Tibial nerve (tissue), 4 donors: ENCODE measurements at regions not wholly inside any gene's neighbourhood (a gene's known extent, or its start where the extent isn't known, plus 50 kb on each side); places are given as distances from the start of the nearest gene placed in this dataset.
A peak's percentile ranks its signal among the peaks of the same experiment; 100 is the strongest.
"Not testable (repeated sequence)": the region's sequence is repeated elsewhere in the genome, so short reads cannot be mapped to it uniquely, and the experiment has no call there.

ENCODE experiments used
- DNase-seq, 2 donors: peaks; one replicate each; pipeline ENCODE4 v3.0.0-alpha.2; 2019; ENCODE audit warnings: low spot score in 2 of 2
- H3K27ac ChIP-seq, 4 donors: fragments of 200-600 bp; sonication (generic) in 3 of 4; one replicate each; pipeline ENCODE4 v1.5.1; 2017 to 2019; ENCODE audit warnings: mild to moderate bottlenecking in 1 of 4
- H3K27me3 ChIP-seq, 2 donors: fragments of 200-600 bp; sonication (generic) in 1 of 2; one replicate each; pipeline versions ENCODE4 v1.5.1 to v1.6.0; 2017 to 2019
- H3K36me3 ChIP-seq, 3 donors: fragments of 200-600 bp; sonication (generic); one replicate each; pipeline ENCODE4 v1.5.1; 2018 to 2019
- H3K4me1 ChIP-seq, 4 donors: fragments of 200-600 bp; sonication (generic) in 3 of 4; one replicate each; pipeline ENCODE4 v1.5.1; 2017 to 2019
- H3K4me3 ChIP-seq, 4 donors: fragments of 200-600 bp; sonication (generic) in 3 of 4; one replicate each; pipeline ENCODE4 v1.5.1; 2017 to 2019; ENCODE audit warnings: mild to moderate bottlenecking in 1 of 4, moderate library complexity in 1 of 4
- H3K9me3 ChIP-seq, 4 donors: fragments of 200-600 bp; sonication (generic) in 3 of 4; one replicate each; pipeline ENCODE4 v1.5.1; 2017 to 2019
- CTCF ChIP-seq, 5 experiments: fragments of 200-600 bp in 3 of 5; fragments of 450-650 bp in 2 of 5; sonication (generic) in 3 of 5; IDR thresholded peaks; one replicate each; pipeline ENCODE4 v1.5.1; 2016 to 2019; ENCODE audit warnings: antibody characterized with exemption in 5 of 5, mild to moderate bottlenecking in 3 of 5, moderate library complexity in 2 of 5
- EP300 ChIP-seq, 2 donors: sonication (generic); formaldehyde crosslinking; IDR thresholded peaks; one replicate each; pipeline ENCODE4 v1.6.1; 2017; ENCODE audit warnings: antibody characterized with exemption in 2 of 2, mild to moderate bottlenecking in 1 of 2
- POLR2A ChIP-seq, 2 donors: fragments of 450-650 bp; IDR thresholded peaks; one replicate each; pipeline ENCODE4 v1.6.1; 2017; ENCODE audit warnings: antibody characterized with exemption in 2 of 2, mild to moderate bottlenecking in 2 of 2, moderate library complexity in 2 of 2
- WGBS, 2 donors: methylation state at CpG; one replicate each; pipeline ENCODE4 v1.1.5; 2018; 5-methylcytosine and 5-hydroxymethylcytosine counted together

DNA sequence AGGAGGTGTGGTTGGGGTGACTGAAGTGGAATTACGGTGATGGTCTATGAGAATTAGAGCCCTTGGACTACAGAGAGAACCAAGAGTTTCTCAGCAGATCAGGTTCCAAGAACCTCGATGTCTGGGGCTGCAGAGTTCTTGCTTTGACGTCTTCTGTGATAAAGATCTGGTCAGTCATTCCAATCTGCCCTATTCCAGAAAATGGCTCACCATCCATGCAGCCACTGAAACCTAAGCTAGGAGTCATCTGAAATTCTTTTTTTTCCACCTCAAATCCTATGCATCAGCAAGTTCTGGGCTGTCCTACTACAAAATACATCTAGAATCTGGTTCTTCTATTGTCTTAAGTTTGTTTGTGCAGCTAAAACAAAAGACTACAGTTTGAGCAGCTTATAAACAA lies 254.4 kb upstream of the PGRMC2 start:
- Histone ChIP-seq H3K27me3 (no peaks in the 10 kb centered on the region), H3K4me1 (no peaks in the 10 kb centered on the region), H3K4me3 (no peak overlapping the region), H3K9me3 (no peaks in the 10 kb centered on the region), H3K27ac (no peak overlapping the region), H3K36me3 (no peaks in the 10 kb centered on the region)
- no peak for DNase-seq
- TF ChIP-seq POLR2A (IDR thresholded peaks at IDR 0.05) (no peak), CTCF (IDR thresholded peaks at IDR 0.05) (no peak), EP300 (IDR thresholded peaks at IDR 0.05) (no peak)
- WGBS, 2 donors = 78 to 95% methylated on average over 3 of the region's 3 CpGs

GRCh38 chr4:128540122-128540521 lies 252.5 kb upstream of the PGRMC2 start:
- Histone ChIP-seq H3K27me3 (no peaks in the 10 kb centered on the region), H3K4me1 (no peaks in the 10 kb centered on the region), H3K9me3 (no peaks in the 10 kb centered on the region), H3K27ac (no peak overlapping the region), H3K4me3 (no peak overlapping the region), H3K36me3 (no peaks in the 10 kb centered on the region)
- 73 to 80% methylated on average over 3 of the region's 3 CpGs for whole genome bisulfite sequencing, 2 donors
- TF ChIP-seq EP300 (IDR thresholded peaks at IDR 0.05) (no peak), CTCF (IDR thresholded peaks at IDR 0.05) (no peak), POLR2A (IDR thresholded peaks at IDR 0.05) (no peak)
- no peak for DNase-seq

DNA sequence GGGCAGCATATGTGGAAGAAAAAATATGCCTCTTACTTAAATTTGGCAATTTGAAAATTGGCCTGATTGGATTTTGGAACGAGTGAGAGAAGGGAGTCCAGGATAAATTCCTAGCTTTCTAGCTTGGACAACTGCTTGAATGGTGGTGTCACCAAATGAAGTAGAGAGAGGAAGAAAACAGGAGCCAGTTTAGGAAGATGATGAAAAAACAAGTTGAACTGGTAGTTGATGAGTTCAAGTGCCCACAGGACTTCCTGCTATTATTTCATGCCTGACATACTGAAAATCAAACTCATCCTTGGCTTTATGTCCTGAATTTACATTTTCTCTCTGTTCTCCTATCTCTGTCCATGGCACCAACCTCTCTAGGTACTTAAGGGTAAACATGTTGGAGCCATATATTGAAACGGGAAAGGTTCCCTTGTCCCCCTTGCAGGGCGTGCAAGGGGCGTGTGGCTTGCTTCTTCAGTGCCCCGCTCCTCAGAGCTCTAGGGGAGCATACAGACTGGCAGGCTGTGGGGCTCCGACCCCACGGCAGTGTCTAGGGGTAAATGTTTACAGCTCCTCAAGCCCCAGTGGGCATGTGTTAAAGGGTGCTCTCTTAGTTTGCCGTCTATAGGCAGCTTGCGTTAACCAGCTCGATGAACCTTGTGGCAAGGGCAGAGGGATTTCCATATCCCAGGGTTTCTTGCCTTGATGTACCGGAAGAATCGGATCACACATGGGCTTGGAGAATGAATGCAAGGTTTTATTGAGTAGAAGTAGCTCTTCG lies 250.7 kb upstream of the PGRMC2 start:
- Histone ChIP-seq H3K27ac (no peak overlapping the region), H3K4me1 (no peaks in the 10 kb centered on the region), H3K9me3 (no peaks in the 10 kb centered on the region), H3K27me3 (no peaks in the 10 kb centered on the region), H3K4me3 (no peak overlapping the region), H3K36me3 (no peaks in the 10 kb centered on the region)
- TF ChIP-seq EP300 (IDR thresholded peaks at IDR 0.05) = no peak
- DNase-seq = no peak
- WGBS, 2 donors = 90 to 91% methylated on average over 13 of the region's 13 CpGs

DNA sequence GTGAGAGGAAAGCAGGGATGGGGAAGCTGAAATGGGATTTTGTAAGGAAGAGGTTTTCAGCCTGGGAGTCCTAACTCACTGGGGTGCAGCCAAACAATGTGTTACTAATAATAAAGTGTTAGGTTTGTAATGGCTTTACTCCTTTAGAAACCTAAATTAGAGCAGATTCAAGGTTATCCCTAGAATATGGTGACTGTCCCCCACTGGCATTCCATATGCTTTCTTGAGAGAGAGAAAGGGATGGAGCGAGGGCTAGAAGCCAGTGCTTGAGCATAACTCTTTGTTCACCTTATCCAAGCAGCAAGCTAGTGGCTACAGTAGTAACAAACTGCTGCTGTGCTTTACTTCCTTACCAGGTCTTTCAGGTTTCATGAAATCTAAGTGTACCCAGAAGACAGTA lies 249.1 kb upstream of the PGRMC2 start:
- WGBS, 2 donors = 81 to 96% methylated on average over 1 of the region's 1 CpG
- TF ChIP-seq EP300 (IDR thresholded peaks at IDR 0.05) (no peak), CTCF (IDR thresholded peaks at IDR 0.05) (no peak), POLR2A (IDR thresholded peaks at IDR 0.05) (no peak)
- Histone ChIP-seq H3K9me3 (no peaks in the 10 kb centered on the region), H3K27ac (no peak overlapping the region), H3K36me3 (no peaks in the 10 kb centered on the region), H3K27me3 (no peaks in the 10 kb centered on the region), H3K4me3 (no peak overlapping the region), H3K4me1 (no peaks in the 10 kb centered on the region)
- no peak for DNase-seq

DNA sequence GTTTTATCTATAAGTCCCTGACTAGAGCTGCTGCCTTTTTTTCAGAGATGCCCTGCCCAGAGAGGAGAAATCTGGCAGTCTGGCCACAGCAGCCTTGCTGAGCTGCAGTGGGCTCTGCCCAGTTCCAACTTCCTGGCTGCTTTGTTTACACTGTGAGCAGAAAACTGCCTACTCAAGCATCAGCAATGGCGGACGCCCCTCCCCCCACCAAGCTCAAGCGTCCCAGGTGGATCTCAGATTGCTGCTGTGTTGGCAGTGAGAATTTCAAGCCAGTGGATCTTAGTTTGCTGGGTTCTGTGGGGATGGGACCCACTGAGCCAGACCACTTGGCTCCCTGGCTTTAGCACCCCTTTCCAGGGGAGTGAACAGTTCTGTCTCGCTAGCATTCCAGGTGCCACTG lies 247.9 kb upstream of the PGRMC2 start:
- not testable (repeated sequence) for H3K36me3 ChIP-seq, H3K27me3 ChIP-seq, H3K4me1 ChIP-seq, H3K4me3 ChIP-seq, H3K9me3 ChIP-seq, H3K27ac ChIP-seq, DNase-seq
- 76 to 83% methylated on average over 3 to 4 of the region's 4 CpGs for WGBS, 2 donors

DNA sequence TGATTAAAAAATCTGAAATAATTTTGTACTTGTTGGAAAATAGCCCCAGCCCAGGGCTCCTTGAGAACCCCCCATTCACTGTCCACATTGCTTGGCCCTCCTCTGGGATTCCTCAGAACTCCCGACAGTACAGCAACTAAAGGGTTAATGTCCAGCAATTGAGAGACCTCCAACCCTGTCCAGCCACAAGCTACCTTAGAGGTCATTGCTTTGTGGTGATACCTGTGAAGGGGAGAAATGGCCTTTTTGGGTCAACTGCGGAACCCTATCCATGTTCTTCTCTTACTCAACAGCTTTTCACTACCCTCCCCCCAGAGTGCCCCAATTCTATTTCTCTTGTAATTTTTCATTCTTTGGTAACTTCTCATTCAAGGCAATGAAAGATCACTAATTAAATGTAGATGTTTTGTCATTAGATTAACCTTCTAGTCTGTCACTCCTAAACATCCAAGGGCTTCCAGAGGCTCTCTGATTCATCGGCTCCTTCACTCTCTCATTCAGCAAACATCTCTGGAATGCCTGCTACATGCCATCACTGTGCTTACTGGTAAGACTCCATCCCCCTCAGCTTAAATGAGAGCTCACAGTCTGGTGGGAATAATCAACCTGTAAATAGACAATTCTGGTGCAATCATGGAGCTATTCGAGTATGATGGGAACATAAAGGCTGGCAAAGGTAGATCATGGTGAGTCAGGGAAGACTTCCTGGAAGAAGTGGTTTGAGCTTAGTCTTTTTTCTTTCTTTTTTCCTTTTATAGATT lies 241.4 kb upstream of the PGRMC2 start:
- DNase-seq = peak in 1 of 2 donors; percentile 31

More for the DNA sequence above, 241.4 kb upstream of the PGRMC2 start:
- Histone ChIP-seq H3K36me3 (no peaks in the 10 kb centered on the region), H3K9me3 (no peaks in the 10 kb centered on the region), H3K4me3 (no peak overlapping the region), H3K27me3 (no peaks in the 10 kb centered on the region), H3K4me1 (peaks cover 0 to 21% (median 4%) of the 10 kb centered on the region in 4 donors), H3K27ac (peak overlapping the region in 2 of 4 donors; percentile 36 to 64)
- peak in 1 of 2 donors; percentile 77 for TF ChIP-seq EP300 (IDR thresholded peaks at IDR 0.05)
- TF ChIP-seq POLR2A (IDR thresholded peaks at IDR 0.05) = no peak
- no peak for TF ChIP-seq CTCF (IDR thresholded peaks at IDR 0.05)
- WGBS, 2 donors = 56 to 57% methylated on average over 4 of the region's 4 CpGs
